HG03342 (cell line): ENCODE measurements at regions not wholly inside any gene's neighbourhood (a gene's known extent, or its start where the extent isn't known, plus 50 kb on each side); places are given as distances from the start of the nearest gene placed in this dataset.
"Not testable (repeated sequence)": the region's sequence is repeated elsewhere in the genome, so short reads cannot be mapped to it uniquely, and the experiment has no call there.

ENCODE experiments used
- ATAC-seq: cut with Tn5 transposase; IDR thresholded peaks from one replicate; pipeline ENCODE4 v1.9.1; 2021; ENCODE audit warnings: mild to moderate bottlenecking, moderate library complexity; ENCODE audit not compliant: unreplicated experiment

- ATAC-seq = no peak
These were observed 528.6 kb upstream of the PTPRD start for GRCh38 chr9:11141357-11141756.

- ATAC-seq = no peak
These were observed 530.4 kb upstream of the PTPRD start for GRCh38 chr9:11142965-11143738.

GRCh38 chr9:11144746-11145145 lies 531.9 kb upstream of the PTPRD start:
- ATAC-seq = no peak

- ATAC-seq = no peak
These were observed 535.4 kb upstream of the PTPRD start for GRCh38 chr9:11148189-11148588.

GRCh38 chr9:11149065-11149464 lies 536.3 kb upstream of the PTPRD start:
- ATAC-seq = no peak

GRCh38 chr9:11158063-11158462 lies 545.3 kb upstream of the PTPRD start:
- ATAC-seq = no peak

- ATAC-seq = no peak
These were observed 545.9 kb upstream of the PTPRD start for GRCh38 chr9:11158676-11159075.

GRCh38 chr9:11159318-11159862 lies 546.6 kb upstream of the PTPRD start:
- ATAC-seq = no peak

GRCh38 chr9:11163843-11164242 lies 551.0 kb upstream of the PTPRD start:
- ATAC-seq = no peak

GRCh38 chr9:11182001-11182400 lies 569.2 kb upstream of the PTPRD start:
- no peak for ATAC-seq

- no peak for ATAC-seq
These were observed 577.9 kb upstream of the PTPRD start for GRCh38 chr9:11190719-11191118.

- no peak for ATAC-seq
These were observed 580.2 kb upstream of the PTPRD start for GRCh38 chr9:11192993-11193392.

GRCh38 chr9:11194246-11194645 lies 581.4 kb upstream of the PTPRD start:
- no peak for ATAC-seq

GRCh38 chr9:11196840-11197365 lies 584.1 kb upstream of the PTPRD start:
- not testable (repeated sequence) for ATAC-seq

GRCh38 chr9:11199335-11199734 lies 586.5 kb upstream of the PTPRD start:
- ATAC-seq = no peak

- no peak for ATAC-seq
These were observed 591.7 kb upstream of the PTPRD start for GRCh38 chr9:11204521-11204920.

- ATAC-seq = no peak
These were observed 594.1 kb upstream of the PTPRD start for GRCh38 chr9:11206925-11207324.

- ATAC-seq = no peak
These were observed 620.9 kb upstream of the PTPRD start for GRCh38 chr9:11233696-11234095.

- no peak for ATAC-seq
These were observed 622.3 kb upstream of the PTPRD start for GRCh38 chr9:11235061-11235460.

- ATAC-seq = no peak
These were observed 629.0 kb upstream of the PTPRD start for GRCh38 chr9:11241779-11242178.

- ATAC-seq = no peak
These were observed 645.2 kb upstream of the PTPRD start for GRCh38 chr9:11257992-11258391.

- ATAC-seq = no peak
These were observed 656.2 kb upstream of the PTPRD start for GRCh38 chr9:11269036-11269435.
